Naive B cell (primary cell): ENCODE measurements at regions not wholly inside any gene's neighbourhood (a gene's known extent, or its start where the extent isn't known, plus 50 kb on each side); places are given as distances from the start of the nearest gene placed in this dataset.
A peak's percentile ranks its signal among the peaks of the same experiment; 100 is the strongest.

ENCODE experiments used
- ATAC-seq, 2 donors: fragments of 150-1000 bp; cut with Tn5 transposase; 2 replicates each; pipeline ENCODE4 v1.10.0; 2021; ENCODE audit warnings: low read depth in 2 of 2, mild to moderate bottlenecking in 2 of 2, moderate library complexity in 2 of 2
- DNase-seq: peaks from one replicate; pipeline ENCODE4 v3.0.0; 2022
- H3K27ac Mint-ChIP-seq, 6 donors: one replicate each; pipeline ENCODE4 v1.8.0; 2020 to 2022; ENCODE audit warnings: mild to moderate bottlenecking in 6 of 6, mixed read lengths in 6 of 6, moderate library complexity in 5 of 6, inconsistent platforms in 2 of 6
- H3K27me3 Mint-ChIP-seq, 3 donors: one replicate each; pipeline ENCODE4 v1.8.0; 2021 to 2022; ENCODE audit warnings: mixed read lengths in 3 of 3, mild to moderate bottlenecking in 1 of 3
- H3K36me3 Mint-ChIP-seq, 2 donors: one replicate each; pipeline ENCODE4 v1.8.0; 2020 to 2022; ENCODE audit warnings: mixed read lengths in 2 of 2, inconsistent platforms in 1 of 2, mild to moderate bottlenecking in 1 of 2
- H3K4me1 Mint-ChIP-seq, 3 donors: one replicate each; pipeline ENCODE4 v1.8.0; 2020 to 2022; ENCODE audit warnings: mixed read lengths in 3 of 3, inconsistent platforms in 1 of 3, mild to moderate bottlenecking in 1 of 3, moderate library complexity in 1 of 3
- H3K4me3 Mint-ChIP-seq, 8 donors: one replicate each; pipeline ENCODE4 v1.8.0; 2020 to 2022; ENCODE audit warnings: mild to moderate bottlenecking in 8 of 8, mixed read lengths in 8 of 8, moderate library complexity in 8 of 8, inconsistent platforms in 2 of 8
- H3K9me3 Mint-ChIP-seq, 7 donors: one replicate each; pipeline ENCODE4 v1.8.0; 2020 to 2022; ENCODE audit warnings: mixed read lengths in 7 of 7, mild to moderate bottlenecking in 5 of 7, inconsistent platforms in 2 of 7, moderate library complexity in 1 of 7

GRCh38 chr6:122214605-122215318 is 184.7 kb upstream of the HSF2 start:
- no peaks in the 10 kb centered on the region for H3K4me1 Mint-ChIP-seq
- no peak for ATAC-seq

GRCh38 chr6:122220254-122220653 is 179.2 kb upstream of the HSF2 start:
- no peaks in the 10 kb centered on the region for H3K36me3 Mint-ChIP-seq
- DNase-seq (no peak), ATAC-seq (no peak)
- no peak overlapping the region for H3K27ac Mint-ChIP-seq
- no peaks in the 10 kb centered on the region for H3K27me3 Mint-ChIP-seq
- H3K9me3 Mint-ChIP-seq: no peaks in the 10 kb centered on the region
- H3K4me1 Mint-ChIP-seq: no peaks in the 10 kb centered on the region
- H3K4me3 Mint-ChIP-seq: no peak overlapping the region

More at GRCh38 chr6:122214605-122215318, 184.7 kb upstream of the HSF2 start:
- Mint-ChIP-seq H3K9me3 (no peaks in the 10 kb centered on the region), H3K27ac (no peak overlapping the region), H3K36me3 (no peaks in the 10 kb centered on the region), H3K27me3 (no peaks in the 10 kb centered on the region), H3K4me3 (no peak overlapping the region)
- no peak for DNase-seq

GRCh38 chr6:122222761-122223160 is 176.7 kb upstream of the HSF2 start:
- Mint-ChIP-seq H3K27me3 (no peaks in the 10 kb centered on the region), H3K27ac (peak overlapping the region in 1 of 6 donors; percentile 31), H3K36me3 (no peaks in the 10 kb centered on the region), H3K9me3 (peaks cover 0 to 5% (median 0%) of the 10 kb centered on the region in 7 donors), H3K4me3 (no peak overlapping the region), H3K4me1 (no peaks in the 10 kb centered on the region)
- ATAC-seq: no peak
- no peak for DNase-seq

- ATAC-seq (no peak), DNase-seq (no peak)
- H3K27me3 Mint-ChIP-seq: no peaks in the 10 kb centered on the region
- H3K36me3 Mint-ChIP-seq: no peaks in the 10 kb centered on the region
- peaks cover 0 to 5% (median 0%) of the 10 kb centered on the region in 7 donors for H3K9me3 Mint-ChIP-seq
- H3K27ac Mint-ChIP-seq: no peak overlapping the region
- no peaks in the 10 kb centered on the region for H3K4me1 Mint-ChIP-seq
- no peak overlapping the region for H3K4me3 Mint-ChIP-seq
Measured at GRCh38 chr6:122223251-122223650, 176.2 kb upstream of the HSF2 start.

GRCh38 chr6:122238861-122239260 is 160.6 kb upstream of the HSF2 start:
- Mint-ChIP-seq H3K9me3 (peaks cover 4 to 16% (median 8%) of the 10 kb centered on the region in 7 donors), H3K27ac (no peak overlapping the region), H3K36me3 (no peaks in the 10 kb centered on the region), H3K27me3 (no peaks in the 10 kb centered on the region), H3K4me3 (no peak overlapping the region), H3K4me1 (no peaks in the 10 kb centered on the region)
- no peak for DNase-seq
- no peak for ATAC-seq

DNA sequence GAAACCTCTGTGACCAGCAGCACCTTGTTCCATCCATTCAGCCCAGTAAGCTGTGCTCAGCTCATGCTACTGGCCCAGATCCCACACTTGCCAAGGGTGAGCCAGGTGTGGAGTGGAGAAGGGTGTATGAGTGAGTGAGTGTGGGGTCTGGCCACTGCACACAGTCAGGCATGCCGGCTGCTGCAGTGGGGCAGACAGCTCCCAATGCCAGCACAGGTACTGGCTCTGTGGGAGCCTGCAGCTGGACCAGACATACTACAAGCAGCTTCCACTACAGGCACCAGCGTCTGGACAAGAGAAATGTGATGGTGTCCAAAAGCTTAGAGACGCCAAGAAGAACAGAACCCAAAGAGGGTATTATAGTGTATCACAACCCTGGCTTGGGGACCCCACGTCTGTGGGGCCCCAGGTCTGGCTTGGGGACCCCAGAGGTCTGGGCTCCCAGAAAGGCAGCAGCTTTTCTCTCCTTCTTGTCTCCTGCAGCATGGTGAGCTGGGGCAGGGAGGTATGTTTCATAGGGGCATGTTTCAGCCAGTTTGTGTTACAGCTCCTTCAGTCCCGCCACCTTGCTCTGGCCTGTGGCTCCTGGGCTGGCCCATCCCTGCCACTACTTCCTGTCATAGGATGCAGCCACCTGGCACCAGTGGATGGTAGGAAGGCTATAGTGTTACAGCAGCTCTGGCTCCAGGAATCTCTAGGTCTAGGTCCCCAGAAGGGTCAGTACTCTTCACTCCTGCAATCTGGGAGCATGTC is 152.4 kb upstream of the HSF2 start:
- H3K9me3 Mint-ChIP-seq: peaks cover 5 to 33% (median 16%) of the 10 kb centered on the region in 7 donors
- no peaks in the 10 kb centered on the region for H3K27me3 Mint-ChIP-seq

DNA sequence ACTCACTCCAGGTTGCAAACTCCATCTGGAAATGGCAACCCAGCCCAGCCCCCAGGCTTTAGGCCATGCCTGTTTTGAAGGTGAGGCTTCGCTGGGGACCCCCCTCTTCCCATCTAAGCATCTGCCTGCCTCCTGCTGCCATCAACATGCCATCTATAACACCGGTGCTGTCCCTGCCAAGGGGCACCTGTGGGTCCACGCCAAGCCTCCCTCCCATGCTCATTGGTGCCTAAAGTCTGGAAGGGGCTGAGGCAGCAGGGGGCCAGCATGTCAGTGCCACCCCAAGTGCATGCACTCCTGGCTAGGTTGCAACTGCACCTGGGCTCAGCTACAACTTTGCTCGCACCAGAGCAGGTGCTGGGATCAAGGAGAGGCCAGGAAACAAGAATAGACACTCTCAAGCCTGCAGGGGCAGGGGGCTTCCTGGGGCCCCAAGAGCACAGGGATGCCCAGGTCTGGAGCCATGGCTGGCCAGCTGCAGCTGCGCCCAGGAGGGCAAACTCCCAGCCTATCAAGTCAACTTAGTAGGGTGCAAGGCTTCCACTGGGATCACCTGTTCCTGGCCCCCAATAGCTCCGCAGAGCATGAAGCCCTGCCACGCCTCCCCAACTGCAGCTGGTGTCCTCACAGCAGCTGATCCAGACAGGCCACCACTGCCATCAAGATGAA is 151.3 kb upstream of the HSF2 start:
- Mint-ChIP-seq H3K27me3 (no peaks in the 10 kb centered on the region), H3K36me3 (peaks cover 0 to 8% of the 10 kb centered on the region in 2 donors)
- no peak for DNase-seq

More for the DNA sequence above, 152.4 kb upstream of the HSF2 start:
- H3K4me3 Mint-ChIP-seq: no peak overlapping the region
- no peaks in the 10 kb centered on the region for H3K4me1 Mint-ChIP-seq
- DNase-seq (no peak), ATAC-seq (no peak)
- H3K36me3 Mint-ChIP-seq: peaks cover 0 to 8% of the 10 kb centered on the region in 2 donors
- no peak overlapping the region for H3K27ac Mint-ChIP-seq

DNA sequence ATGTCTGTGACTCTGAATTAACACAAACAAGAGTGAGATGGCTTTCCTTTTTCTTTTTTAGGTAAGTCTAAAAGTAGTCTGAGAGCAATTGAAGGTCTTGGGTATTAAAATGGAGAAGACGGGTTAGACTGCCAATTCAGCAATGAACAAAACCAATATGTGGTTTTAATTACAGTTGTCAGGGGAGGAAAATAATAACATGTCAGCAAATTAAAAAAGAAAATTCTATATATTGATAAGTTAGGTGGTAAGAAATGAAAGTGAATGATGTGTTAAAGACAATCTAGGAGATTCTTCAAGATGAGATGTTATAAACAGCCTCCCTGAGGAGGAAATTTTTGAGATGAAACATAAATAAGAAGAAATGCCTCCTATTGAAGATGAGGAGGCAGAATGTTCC is 150.6 kb upstream of the HSF2 start:
- Mint-ChIP-seq H3K27me3 (no peaks in the 10 kb centered on the region), H3K4me3 (no peak overlapping the region), H3K27ac (no peak overlapping the region), H3K9me3 (peaks cover 0 to 25% (median 9%) of the 10 kb centered on the region in 7 donors), H3K36me3 (peaks cover 0 to 8% of the 10 kb centered on the region in 2 donors), H3K4me1 (no peaks in the 10 kb centered on the region)
- DNase-seq (no peak), ATAC-seq (no peak)

More for the DNA sequence above, 151.3 kb upstream of the HSF2 start:
- Mint-ChIP-seq H3K4me1 (no peaks in the 10 kb centered on the region), H3K9me3 (peaks cover 4 to 31% (median 15%) of the 10 kb centered on the region in 7 donors), H3K27ac (no peak overlapping the region), H3K4me3 (no peak overlapping the region)
- ATAC-seq: no peak

DNA sequence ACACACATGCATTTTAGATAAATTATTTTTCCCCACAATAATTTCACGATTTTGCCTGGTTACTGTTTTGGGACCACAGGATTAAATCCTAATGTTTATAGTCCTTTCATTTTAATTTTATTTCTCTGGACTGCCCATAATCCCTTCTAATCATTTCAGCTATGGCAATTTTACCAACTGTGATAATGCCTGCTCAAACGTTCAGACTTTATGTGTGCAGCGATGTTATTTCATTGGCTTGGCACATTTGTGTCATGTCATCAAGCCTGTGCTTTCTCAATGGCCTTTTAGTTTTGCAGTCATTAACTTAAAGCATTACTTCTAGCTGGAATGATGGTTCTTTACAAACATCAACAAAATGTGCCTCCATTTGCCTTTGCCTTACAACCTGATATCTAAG is 140.6 kb upstream of the HSF2 start:
- Mint-ChIP-seq H3K36me3 (no peaks in the 10 kb centered on the region), H3K27ac (no peak overlapping the region), H3K27me3 (no peaks in the 10 kb centered on the region), H3K4me1 (no peaks in the 10 kb centered on the region), H3K4me3 (no peak overlapping the region), H3K9me3 (peaks cover 0 to 3% (median 0%) of the 10 kb centered on the region in 7 donors)
- ATAC-seq: no peak
- no peak for DNase-seq

DNA sequence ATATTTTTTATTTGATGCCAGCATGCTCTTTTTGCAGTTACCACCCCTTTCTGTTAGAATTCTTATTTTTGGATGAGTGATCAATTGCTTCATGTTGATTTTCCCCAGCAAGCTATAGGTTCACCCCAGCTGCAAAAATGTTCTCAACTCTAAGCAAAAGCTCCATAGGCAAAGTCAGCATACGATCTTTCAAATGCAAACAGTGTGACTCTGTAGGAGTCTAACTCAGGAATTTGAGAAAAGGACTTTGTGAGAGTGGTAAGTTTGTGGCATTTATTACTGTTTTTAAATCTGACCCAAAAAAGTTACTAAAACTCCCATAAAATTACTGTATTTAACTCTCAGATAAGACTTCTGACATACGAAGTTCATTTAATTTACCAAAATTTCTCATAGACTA is 134.9 kb upstream of the HSF2 start:
- Mint-ChIP-seq H3K36me3 (no peaks in the 10 kb centered on the region), H3K4me1 (no peaks in the 10 kb centered on the region), H3K27me3 (no peaks in the 10 kb centered on the region), H3K4me3 (no peak overlapping the region), H3K9me3 (peaks cover 3 to 20% (median 14%) of the 10 kb centered on the region in 7 donors), H3K27ac (no peak overlapping the region)
- DNase-seq (no peak), ATAC-seq (no peak)

DNA sequence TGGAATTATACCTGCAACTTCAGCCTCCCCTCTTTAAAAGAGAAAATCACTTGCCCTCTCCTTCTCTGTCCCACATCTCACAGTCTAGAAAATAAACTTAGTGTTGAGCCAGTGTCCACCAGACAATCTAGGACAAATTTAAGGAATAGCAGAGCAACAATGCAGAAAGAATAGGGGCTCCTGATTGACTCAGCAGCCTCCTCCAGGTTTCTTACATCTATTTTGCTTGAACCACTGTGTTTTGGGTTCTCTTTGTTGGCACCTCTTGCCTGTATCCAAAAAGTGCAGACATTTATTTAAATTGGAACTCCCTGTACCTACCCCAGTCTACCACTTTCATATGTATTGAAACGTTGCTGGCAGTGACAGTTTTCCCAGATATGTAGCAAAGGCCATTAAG is 133.7 kb upstream of the HSF2 start:
- no peak for ATAC-seq
- no peaks in the 10 kb centered on the region for H3K4me1 Mint-ChIP-seq
- peaks cover 3 to 20% (median 15%) of the 10 kb centered on the region in 7 donors for H3K9me3 Mint-ChIP-seq

DNA sequence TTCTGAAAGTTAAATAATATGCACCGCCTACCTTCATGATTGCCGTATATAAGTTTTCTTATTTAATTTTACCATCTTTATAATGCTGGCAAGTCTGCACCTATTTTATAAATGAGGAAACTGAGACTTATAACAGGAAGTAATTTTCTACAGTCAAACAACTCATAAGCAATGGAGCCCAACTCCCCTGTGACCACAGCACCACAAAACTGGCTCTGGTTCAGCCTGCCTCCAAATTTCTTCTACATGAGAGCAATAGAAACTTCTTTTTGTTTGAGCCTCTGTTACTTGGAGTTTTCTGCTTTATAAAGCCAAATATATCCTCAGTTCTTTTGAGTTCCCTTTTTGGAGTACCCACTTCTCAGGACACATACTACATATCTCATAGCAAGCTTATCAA is 131.1 kb upstream of the HSF2 start:
- no peak for DNase-seq
- ATAC-seq: no peak
- H3K9me3 Mint-ChIP-seq: peaks cover 3 to 20% (median 15%) of the 10 kb centered on the region in 7 donors
- H3K4me1 Mint-ChIP-seq: no peaks in the 10 kb centered on the region
- H3K27ac Mint-ChIP-seq: no peak overlapping the region
- no peaks in the 10 kb centered on the region for H3K27me3 Mint-ChIP-seq
- no peak overlapping the region for H3K4me3 Mint-ChIP-seq
- H3K36me3 Mint-ChIP-seq: no peaks in the 10 kb centered on the region

More for the DNA sequence above, 133.7 kb upstream of the HSF2 start:
- no peaks in the 10 kb centered on the region for H3K27me3 Mint-ChIP-seq
- H3K27ac Mint-ChIP-seq: no peak overlapping the region
- H3K4me3 Mint-ChIP-seq: no peak overlapping the region
- H3K36me3 Mint-ChIP-seq: no peaks in the 10 kb centered on the region
- DNase-seq: no peak

DNA sequence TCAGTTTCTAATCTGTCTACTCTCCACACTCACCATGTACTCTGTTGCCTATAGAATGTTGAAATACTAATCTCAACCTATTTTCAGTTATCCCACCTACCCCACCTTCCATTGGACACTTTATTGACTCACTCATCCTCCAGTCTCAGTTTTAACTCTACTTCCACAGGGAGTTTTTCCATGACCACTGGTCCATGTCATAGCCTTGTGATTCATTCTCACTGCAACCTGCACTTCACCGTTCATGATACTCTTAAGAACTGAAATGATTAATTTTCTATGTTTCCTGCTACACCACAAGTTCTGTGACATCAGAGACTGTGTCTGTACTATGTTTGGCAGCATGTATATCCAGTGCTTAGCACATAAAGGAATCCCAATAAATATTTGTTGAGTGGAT is 122.8 kb upstream of the HSF2 start:
- no peak overlapping the region for H3K27ac Mint-ChIP-seq
- ATAC-seq (no peak), DNase-seq (no peak)
- no peaks in the 10 kb centered on the region for H3K4me1 Mint-ChIP-seq
- H3K4me3 Mint-ChIP-seq: no peak overlapping the region
- peaks cover 0 to 2% (median 0%) of the 10 kb centered on the region in 7 donors for H3K9me3 Mint-ChIP-seq
- H3K27me3 Mint-ChIP-seq: no peaks in the 10 kb centered on the region
- H3K36me3 Mint-ChIP-seq: no peaks in the 10 kb centered on the region
